ENCODE measurements at regions not wholly inside any gene's neighbourhood (a gene's known extent, or its start where the extent isn't known, plus 50 kb on each side); places are given as distances from the start of the nearest gene placed in this dataset.
"Not testable (repeated sequence)": the region's sequence is repeated elsewhere in the genome, so short reads cannot be mapped to it uniquely, and the experiment has no call there.

GRCh38 chr2:111453816-111454215 lies 333.1 kb downstream of the BCL2L11 start:
- TF ChIP-seq REST (IDR thresholded peaks at IDR 0.05; ENCODE audit: insufficient replicate concordance, low read depth); CTCF (IDR thresholded peaks at IDR 0.05; ENCODE audit: insufficient read depth, low read length); GABPA (IDR thresholded peaks at IDR 0.05; ENCODE audit: low read depth); POLR2AphosphoS5 (IDR thresholded peaks at IDR 0.05; ENCODE audit: low read depth); SPI1 (IDR thresholded peaks at IDR 0.05; ENCODE audit: borderline replicate concordance, low read depth): not testable (repeated sequence)
